ENCODE measurements at regions not wholly inside any gene's neighbourhood (a gene's known extent, or its start where the extent isn't known, plus 50 kb on each side); places are given as distances from the start of the nearest gene placed in this dataset.

DNA sequence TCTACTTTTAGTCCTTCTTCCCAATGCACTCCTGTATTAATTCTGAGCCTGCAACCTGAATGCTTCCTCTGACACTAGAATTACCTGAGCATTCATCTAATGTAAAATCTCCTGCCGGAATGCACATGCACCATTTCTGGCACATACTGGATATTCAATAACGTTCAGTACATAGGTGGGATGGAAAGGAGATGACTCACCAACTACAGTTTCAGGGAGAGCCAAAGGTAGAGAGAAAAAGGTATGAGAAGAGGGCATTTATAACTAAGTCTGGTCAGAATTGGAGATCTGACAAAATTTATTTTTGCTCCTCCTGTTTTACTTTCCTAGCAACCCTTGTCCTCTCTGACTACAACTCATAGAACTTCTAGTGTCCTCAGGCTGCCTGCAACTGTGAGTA lies 1954.1 kb upstream of the CELF4 start:
- intact Hi-C loops (cut with micrococcal nuclease) (no loop called here), dilution Hi-C loops (cut with MboI; ENCODE audit: extremely low pct_ligation_motif_present, low sequenced_read_pairs) (no loop called here)
- TF ChIP-seq MYC (IDR thresholded peaks at IDR 0.05; ENCODE audit: low read depth, low read length), result no peak
- BruUV-seq (replicated peaks), result no TSS peak
- no peak overlapping the region for H3K9ac ChIP-seq (replicated peaks; ENCODE audit: extremely low read depth, insufficient read depth, low read length)
- H3K4me2 ChIP-seq (ENCODE audit: insufficient read depth, low read length), result no peak overlapping the region
- H2AFZ ChIP-seq (ENCODE audit: low read depth, low read length), result no peak overlapping the region
- H3K27ac ChIP-seq (ENCODE audit: insufficient read depth, low read depth, low read length), result no peak overlapping the region
- no peak for FAIRE-seq
- no peaks in the 10 kb centered on the region for H3K27me3 ChIP-seq (ENCODE audit: control insufficient read depth in 2 of 2, insufficient read depth in 2 of 2, low read length in 2 of 2)
- DNase-seq (ENCODE audit: low read depth, low spot score), result no peak
- no peak overlapping the region for H3K4me3 ChIP-seq (replicated peaks in 1 of 3; ENCODE audit: insufficient read depth in 1 of 3, low read depth in 1 of 3, low read length in 3 of 3)
- H4K20me1 ChIP-seq (replicated peaks; ENCODE audit: control insufficient read depth, extremely low read depth, insufficient read depth, low read length), result no peaks in the 10 kb centered on the region
- ChIA-PET CTCF (no interaction called here), POLR2A (no interaction called here)
- H3K4me1 ChIP-seq (ENCODE audit: control insufficient read depth, extremely low read depth, insufficient read depth, low read length), result peaks cover 5% of the 10 kb centered on the region
- H3K79me2 ChIP-seq (ENCODE audit: control insufficient read depth, insufficient read depth, low read length), result no peaks in the 10 kb centered on the region
- H3K36me3 ChIP-seq (ENCODE audit: control insufficient read depth in 2 of 2, extremely low read depth in 1 of 2, insufficient read depth in 2 of 2, low read length in 2 of 2), result no peaks in the 10 kb centered on the region
- no peaks in the 10 kb centered on the region for H3K9me1 ChIP-seq (replicated peaks; ENCODE audit: control insufficient read depth, extremely low read depth, insufficient read depth, low read length)
- no peaks in the 10 kb centered on the region for H3K9me3 ChIP-seq (replicated peaks; ENCODE audit: control insufficient read depth, insufficient read depth, low read length)

- FAIRE-seq, result no peak
- no peaks in the 10 kb centered on the region for H3K36me3 ChIP-seq (ENCODE audit: control insufficient read depth in 2 of 2, extremely low read depth in 1 of 2, insufficient read depth in 2 of 2, low read length in 2 of 2)
- H2AFZ ChIP-seq (ENCODE audit: low read depth, low read length), result no peak overlapping the region
- intact Hi-C loops (cut with micrococcal nuclease), result no loop called here
- no peaks in the 10 kb centered on the region for H4K20me1 ChIP-seq (replicated peaks; ENCODE audit: control insufficient read depth, extremely low read depth, insufficient read depth, low read length)
- H3K9me1 ChIP-seq (replicated peaks; ENCODE audit: control insufficient read depth, extremely low read depth, insufficient read depth, low read length), result no peaks in the 10 kb centered on the region
- no peak overlapping the region for H3K9ac ChIP-seq (replicated peaks; ENCODE audit: extremely low read depth, insufficient read depth, low read length)
- H3K4me1 ChIP-seq (ENCODE audit: control insufficient read depth, extremely low read depth, insufficient read depth, low read length), result no peaks in the 10 kb centered on the region
- no peak for TF ChIP-seq MAX (IDR thresholded peaks at IDR 0.05; ENCODE audit: insufficient read depth, insufficient read length)
- no peak for TF ChIP-seq FOS (IDR thresholded peaks at IDR 0.05; ENCODE audit: borderline replicate concordance, insufficient read depth, low read length)
- TF ChIP-seq JUN (IDR thresholded peaks at IDR 0.05; ENCODE audit: borderline replicate concordance, insufficient read depth, insufficient read length, low read depth), result no peak
- no peak for TF ChIP-seq EZH2 (IDR thresholded peaks at IDR 0.05; ENCODE audit: borderline replicate concordance, low read depth, low read length, severe bottlenecking)
- TF ChIP-seq POLR2A (IDR thresholded peaks at IDR 0.05; ENCODE audit: low read depth, low read length), result no peak
- TF ChIP-seq POLR2AphosphoS5 (IDR thresholded peaks at IDR 0.05; ENCODE audit: insufficient read depth, low read depth, low read length), result no peak
- TF ChIP-seq MYC (IDR thresholded peaks at IDR 0.05; ENCODE audit: low read depth, low read length), result no peak
- TF ChIP-seq GATA2 (IDR thresholded peaks at IDR 0.05; ENCODE audit: insufficient read depth, insufficient read length, low read depth, low read length), result no peak
- TF ChIP-seq, protein P1, sequence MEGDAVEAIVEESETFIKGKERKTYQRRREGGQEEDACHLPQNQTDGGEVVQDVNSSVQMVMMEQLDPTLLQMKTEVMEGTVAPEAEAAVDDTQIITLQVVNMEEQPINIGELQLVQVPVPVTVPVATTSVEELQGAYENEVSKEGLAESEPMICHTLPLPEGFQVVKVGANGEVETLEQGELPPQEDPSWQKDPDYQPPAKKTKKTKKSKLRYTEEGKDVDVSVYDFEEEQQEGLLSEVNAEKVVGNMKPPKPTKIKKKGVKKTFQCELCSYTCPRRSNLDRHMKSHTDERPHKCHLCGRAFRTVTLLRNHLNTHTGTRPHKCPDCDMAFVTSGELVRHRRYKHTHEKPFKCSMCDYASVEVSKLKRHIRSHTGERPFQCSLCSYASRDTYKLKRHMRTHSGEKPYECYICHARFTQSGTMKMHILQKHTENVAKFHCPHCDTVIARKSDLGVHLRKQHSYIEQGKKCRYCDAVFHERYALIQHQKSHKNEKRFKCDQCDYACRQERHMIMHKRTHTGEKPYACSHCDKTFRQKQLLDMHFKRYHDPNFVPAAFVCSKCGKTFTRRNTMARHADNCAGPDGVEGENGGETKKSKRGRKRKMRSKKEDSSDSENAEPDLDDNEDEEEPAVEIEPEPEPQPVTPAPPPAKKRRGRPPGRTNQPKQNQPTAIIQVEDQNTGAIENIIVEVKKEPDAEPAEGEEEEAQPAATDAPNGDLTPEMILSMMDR (IDR thresholded peaks at IDR 0.05; ENCODE audit: extremely low read depth in 1 of 2, insufficient read depth in 1 of 2, low read depth in 1 of 2, low read length in 2 of 2), result no peak
- no peak overlapping the region for H3K27ac ChIP-seq (ENCODE audit: insufficient read depth, low read depth, low read length)
- DNase-seq (ENCODE audit: low read depth, low spot score), result no peak
- H3K4me2 ChIP-seq (ENCODE audit: insufficient read depth, low read length), result no peak overlapping the region
- dilution Hi-C loops (cut with MboI; ENCODE audit: extremely low pct_ligation_motif_present, low sequenced_read_pairs), result no loop called here
- ChIA-PET POLR2A (no interaction called here), CTCF (interaction anchor here (0.9 kb wide), 1 partner anchor 21 kb away, joined by 3 read pairs; no protein-coding TSS in a partner anchor)
- no peaks in the 10 kb centered on the region for H3K27me3 ChIP-seq (ENCODE audit: control insufficient read depth in 2 of 2, insufficient read depth in 2 of 2, low read length in 2 of 2)
- H3K9me3 ChIP-seq (replicated peaks; ENCODE audit: control insufficient read depth, insufficient read depth, low read length), result no peaks in the 10 kb centered on the region
- no peaks in the 10 kb centered on the region for H3K79me2 ChIP-seq (ENCODE audit: control insufficient read depth, insufficient read depth, low read length)
- no TSS peak for BruUV-seq (replicated peaks)
- H3K4me3 ChIP-seq (replicated peaks in 1 of 3; ENCODE audit: insufficient read depth in 1 of 3, low read depth in 1 of 3, low read length in 3 of 3), result no peak overlapping the region
These were observed 1949.7 kb upstream of the CELF4 start for GRCh38 chr18:39515299-39515698.

All from endothelial cell of umbilical vein (primary cell).